Activated CD4-positive, CD25-positive, alpha-beta regulatory T cell treated with anti-CD3 and anti-CD28 coated beads, Interleukin-2, amount 50 U/mL, for 72 hours (primary cell): ENCODE measurements at regions not wholly inside any gene's neighbourhood (a gene's known extent, or its start where the extent isn't known, plus 50 kb on each side); places are given as distances from the start of the nearest gene placed in this dataset.
"Not testable (repeated sequence)": the region's sequence is repeated elsewhere in the genome, so short reads cannot be mapped to it uniquely, and the experiment has no call there.

ENCODE experiments used
- DNase-seq: peaks from one replicate; pipeline ENCODE4 v3.0.0; 2021

DNA sequence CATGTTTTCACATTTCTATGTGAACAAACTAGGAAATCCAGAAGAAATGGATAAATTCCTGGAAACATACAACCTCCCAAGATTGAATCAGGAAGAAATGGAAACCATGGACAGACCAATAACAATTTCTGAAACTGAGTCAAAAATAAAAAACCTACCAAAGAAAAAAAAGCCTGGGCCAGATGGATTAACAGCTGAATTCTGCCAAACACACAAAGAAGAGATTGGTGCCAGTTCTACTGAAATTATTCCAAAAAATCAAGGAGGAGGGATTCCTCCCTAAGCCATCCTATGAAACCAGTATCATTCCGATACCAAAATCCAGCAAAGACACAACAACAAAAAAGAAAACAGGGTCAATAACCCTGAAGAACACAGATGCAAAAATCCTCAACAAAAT, 166.9 kb upstream of the FBXL7 start:
- no peak for DNase-seq

DNA sequence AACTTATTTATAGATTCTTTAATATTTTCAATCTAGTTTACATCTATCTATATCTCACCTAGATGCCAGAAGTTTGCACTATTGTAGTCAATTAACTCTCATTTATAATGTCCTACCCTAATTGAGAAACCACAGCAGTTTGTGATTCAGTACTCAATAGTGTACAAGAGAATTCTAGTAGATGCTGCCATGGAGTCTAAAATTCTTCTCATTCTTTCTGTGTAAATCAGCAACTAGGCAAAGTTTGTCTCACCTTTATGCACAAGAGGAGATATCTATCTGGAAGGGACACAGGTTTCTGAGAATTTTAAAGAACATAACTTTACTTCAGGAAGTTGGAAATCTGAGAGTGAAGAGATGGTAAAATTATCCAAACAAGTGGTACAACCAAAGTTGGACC, 173.0 kb upstream of the FBXL7 start:
- no peak for DNase-seq

DNA sequence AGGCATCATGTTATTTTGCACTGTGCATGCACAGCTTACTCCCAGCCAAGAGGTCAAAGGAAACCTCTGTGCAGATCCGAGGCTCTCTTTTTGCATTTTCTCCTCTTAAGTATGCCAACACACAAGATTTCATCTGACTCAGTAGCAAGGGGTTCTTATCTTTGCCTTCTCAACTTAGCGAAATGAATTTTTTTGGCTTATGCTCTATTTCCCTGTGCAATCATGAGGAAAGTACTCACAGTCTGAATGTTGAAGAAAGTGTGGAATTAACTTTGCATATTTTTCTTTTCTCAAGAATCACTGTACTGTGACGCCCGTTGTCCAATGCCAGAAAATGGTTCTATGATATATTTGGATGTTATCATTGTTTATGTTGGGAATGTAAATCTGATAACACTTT, 173.5 kb upstream of the FBXL7 start:
- no peak for DNase-seq

DNA sequence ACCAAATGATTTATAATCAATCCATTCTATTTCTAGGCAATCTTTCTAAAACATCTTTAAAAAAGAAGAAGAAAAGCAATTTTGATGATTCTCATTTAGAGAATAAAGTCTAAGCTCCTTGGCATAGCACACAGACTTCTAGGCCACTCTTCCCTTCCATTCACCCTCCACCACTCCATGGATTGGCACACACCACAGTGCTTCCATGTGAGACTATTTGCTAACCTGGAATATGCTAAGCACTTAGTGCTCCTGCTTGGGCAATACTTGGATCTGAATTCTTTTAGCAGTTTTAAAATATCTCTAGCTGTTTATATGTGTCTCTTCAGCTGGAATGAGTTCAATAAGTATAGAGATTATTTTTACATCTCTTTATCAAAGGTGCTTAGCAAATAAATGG, 177.6 kb upstream of the FBXL7 start:
- DNase-seq, result no peak

DNA sequence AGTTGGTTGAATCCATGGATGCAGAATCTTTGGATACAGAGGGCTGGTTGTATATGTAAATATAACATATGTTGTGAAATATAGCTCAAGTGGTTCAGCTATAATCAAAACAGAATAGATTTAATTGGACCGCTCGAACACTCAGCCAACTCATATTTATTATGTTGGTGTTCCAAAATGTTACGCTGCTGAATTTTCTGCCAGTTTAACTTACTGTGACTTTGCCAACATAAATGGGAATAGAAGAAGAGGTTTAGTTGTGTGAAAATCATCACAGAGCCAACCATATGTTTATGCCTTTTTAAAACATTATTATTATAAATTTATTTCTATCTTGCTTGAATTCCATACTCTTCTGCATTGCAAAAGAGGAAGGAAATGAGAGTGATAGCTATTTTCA, 178.2 kb upstream of the FBXL7 start:
- no peak for DNase-seq

DNA sequence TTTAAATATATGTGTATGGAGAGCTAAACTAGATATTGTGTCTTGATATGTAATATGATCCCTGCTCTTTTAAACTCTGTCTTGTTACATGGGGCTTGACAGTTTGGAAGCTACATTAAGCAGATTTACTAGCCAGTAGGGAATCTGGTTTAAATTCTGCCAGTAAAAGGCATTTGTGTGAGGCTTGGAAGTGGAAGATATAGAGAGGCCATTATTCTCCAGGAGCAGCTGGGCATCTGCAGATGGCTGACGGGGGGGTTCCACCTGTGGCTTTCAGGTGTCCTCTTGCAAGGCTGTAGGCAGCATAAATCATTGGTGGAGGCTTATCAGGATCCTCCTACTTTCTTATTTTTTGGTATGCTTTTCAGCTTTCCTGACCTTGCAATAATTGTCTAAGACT, 179.1 kb upstream of the FBXL7 start:
- DNase-seq, result no peak

DNA sequence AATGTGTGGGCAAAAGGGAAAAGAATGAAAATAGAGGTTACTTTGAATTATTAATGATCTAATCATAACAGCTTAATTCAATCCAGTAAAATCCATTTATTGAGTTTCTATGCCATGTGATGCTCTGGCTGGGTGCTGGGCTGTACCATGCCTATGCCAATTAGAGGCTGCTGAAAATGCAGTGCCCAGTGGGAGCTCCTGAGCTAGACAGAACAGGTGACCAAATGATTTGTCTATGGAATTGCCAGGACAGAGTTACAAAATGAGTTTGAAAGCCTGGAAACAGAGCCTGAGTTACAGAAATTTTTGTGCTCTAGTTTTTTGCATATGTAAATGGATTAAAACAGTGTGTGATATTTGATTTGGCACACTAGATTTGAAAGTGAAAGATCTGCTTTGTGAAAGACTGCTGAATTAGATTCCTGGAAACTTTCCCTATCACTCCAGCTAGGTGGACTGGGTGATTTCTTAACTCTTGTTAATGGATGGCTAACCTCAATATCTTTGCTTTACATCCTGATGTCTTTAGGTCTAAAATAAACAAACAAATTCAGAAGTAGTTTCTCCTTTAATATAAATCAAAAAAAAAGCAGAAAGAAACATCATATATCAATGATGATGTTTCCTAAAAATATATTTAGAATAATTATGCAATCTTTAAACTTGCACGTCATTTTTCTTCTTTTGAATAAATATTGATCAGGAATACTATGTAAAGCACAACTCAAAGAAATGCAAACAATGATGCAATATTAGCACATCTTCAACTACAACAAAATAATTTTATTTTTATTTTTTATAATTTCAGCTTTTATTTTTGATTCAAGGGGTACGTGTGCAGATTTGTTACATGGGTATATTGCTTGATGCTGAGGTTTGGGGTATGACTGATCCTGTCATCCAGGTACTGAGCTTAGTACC, 194.8 kb upstream of the FBXL7 start:
- DNase-seq, result no peak

DNA sequence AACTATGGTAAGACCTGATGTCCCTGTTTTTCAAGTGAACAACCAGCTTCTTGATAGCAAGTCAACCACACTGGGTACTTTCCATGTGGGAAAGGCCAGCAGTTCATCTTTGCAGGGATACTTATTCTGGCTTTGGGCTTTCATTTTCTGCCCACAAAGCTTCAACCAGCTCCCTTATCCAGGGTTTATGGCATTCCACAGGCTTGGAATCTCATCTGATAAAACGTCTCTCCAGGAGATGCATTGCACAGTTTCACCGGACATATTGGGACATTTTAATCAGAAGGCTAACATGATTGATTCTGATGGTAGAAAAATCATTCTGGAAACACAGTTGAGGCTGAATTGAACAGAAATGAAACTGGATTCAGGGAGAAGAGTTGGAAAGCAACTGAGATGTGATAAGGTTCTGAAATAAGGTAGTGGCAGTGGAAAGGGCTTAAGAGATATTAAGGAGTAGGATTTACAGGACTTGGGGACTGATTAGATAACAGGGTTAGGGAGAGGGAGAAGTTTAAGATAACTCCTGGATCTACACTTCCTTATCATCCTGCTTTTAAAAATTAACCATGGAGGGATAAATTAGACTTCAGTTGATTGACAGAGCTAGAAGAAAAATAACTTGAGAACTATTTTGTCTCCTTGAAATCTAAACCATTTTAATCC, 195.8 kb upstream of the FBXL7 start:
- no peak for DNase-seq

DNA sequence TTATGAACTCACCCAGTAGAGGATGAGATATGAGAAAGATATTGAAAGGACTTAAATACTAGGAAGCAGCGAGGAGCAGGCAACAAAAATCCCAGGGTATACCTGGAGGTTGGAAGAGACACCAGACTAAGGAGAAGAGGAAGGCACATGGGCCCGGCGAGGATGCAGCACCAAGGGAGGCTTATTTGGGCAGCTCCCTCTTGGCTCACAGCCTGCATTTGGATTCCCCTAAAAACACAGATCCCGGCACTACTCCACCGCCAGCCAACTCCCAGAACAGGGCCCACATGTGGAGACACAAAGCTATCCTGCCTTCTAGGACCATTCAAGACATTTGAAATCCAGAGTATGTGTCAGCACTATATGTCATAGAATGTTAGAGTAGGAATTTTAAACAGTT, 199.8 kb upstream of the FBXL7 start:
- no peak for DNase-seq

DNA sequence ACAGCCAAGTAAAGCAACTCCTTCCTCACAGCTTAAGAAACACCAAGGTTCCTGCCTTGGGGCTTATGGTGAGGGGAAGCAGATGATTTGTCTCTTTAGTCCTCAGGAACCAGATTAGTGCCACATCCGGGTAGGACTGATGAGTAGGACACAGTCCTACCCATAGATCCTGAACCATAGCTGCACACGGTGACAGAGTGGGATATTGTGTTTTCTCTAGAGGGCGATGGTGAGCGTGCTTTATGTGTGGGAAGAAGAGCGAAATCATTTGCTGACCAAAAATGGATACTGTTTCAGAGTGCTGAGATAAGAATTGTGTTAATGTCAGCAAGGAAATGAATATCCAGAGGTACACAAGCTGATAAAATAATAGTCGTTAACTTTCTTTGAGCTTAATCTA, 209.0 kb upstream of the FBXL7 start:
- no peak for DNase-seq

DNA sequence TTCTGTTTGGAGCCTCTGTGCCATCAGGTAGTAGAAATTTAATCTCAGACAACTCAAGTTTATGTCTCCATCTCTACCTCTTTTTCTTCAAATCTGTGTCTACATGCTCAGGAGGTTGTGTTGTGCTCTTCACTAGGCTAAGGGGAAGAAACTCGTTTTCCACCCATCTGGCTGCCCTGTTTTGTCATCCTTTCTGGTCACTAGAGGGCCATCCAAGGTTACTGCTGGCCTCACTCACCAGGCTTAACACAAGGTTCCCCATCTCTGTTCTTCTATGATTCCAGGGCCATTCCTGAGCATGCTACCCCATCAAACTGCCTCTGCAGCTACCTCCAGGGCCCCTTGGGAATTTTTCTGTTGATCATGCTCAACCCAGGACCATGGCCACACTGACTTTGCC, 213.3 kb upstream of the FBXL7 start:
- no peak for DNase-seq

DNA sequence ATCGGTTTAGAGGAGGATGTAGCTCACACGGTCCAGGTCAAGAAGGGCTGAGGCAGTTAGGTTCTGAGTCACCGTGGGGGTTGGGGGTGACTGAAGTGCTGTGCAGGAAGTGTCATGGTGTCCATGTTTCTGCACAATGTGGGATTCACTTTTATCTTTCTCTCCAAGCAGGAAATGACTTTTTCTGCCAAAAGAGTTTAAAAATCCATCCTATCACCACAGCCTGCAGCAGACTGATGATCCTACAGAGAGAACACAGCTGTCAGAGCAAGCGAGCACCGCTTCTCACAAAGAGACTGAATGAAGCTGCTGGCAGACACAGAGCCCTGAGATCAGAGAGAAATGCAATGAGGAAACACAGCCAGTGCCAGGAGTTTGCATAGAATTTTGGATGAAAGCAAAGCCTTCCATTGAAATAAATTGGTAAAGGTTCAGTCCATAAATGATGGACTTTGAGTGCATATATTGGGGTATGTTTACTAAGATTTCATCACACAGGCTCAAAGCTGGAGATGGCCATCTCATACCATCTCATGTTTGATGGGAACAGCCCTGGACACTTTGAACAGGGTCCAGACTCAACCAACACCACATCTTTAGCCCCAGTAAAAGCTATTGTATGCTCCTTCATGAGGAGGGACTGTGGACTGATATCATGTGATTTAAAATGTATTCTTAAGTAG, 213.9 kb upstream of the FBXL7 start:
- DNase-seq, result no peak

DNA sequence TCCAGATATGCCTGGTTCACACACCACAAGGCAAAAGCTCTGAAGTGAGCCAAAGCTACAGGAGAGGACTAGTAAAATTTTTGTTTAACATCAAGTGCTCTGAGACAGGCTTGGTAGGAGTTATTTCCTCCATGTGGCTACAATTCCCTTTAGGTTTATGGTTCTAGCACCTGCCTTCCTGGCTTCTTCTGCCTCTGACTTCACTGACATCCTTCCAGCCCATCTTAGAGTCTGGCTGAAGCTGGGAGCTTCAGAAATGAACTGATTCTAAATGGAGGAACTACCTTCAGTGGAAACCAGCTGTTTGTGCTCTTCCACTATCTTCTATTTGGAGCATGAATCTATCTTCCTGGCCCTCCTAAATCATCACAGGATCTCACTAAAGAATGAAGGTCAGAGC, 215.3 kb upstream of the FBXL7 start:
- DNase-seq, result no peak

DNA sequence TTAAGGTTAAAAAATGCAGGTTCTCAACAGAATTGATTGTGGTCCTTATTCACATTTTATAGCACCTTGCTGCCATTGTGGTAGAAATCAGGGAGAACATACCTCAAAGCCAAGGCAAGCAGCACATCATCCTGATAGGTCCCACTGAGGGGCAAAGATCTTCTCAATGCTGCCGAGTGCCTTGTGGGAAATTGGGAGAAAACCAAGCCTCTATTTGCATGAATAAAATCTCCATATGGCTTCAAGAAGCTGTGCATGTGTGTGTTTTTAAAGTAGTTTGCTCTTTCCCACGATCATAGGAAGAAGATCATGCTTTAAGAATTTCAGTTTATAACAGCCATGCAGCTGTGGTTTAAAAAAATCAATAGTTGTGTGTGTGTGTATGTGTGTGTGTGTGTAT, 216.9 kb upstream of the FBXL7 start:
- DNase-seq, result no peak

DNA sequence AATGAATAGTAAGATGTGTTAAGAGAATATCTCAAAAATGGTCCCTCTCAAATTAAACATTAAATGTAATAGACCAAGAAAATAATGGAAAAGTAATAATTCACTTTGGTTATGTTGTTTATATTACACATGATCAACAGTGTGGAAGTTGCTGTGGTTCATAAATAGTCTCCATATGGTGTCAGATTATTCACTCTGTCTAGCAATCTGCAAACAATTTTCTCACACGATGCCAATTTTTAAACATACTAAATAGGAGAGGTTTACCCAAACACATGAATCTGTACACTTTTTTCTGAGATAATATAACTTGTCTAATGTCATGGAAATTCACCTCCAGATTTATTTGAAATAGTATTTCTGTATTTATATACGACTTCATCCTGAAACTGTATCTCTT, 217.4 kb upstream of the FBXL7 start:
- no peak for DNase-seq

DNA sequence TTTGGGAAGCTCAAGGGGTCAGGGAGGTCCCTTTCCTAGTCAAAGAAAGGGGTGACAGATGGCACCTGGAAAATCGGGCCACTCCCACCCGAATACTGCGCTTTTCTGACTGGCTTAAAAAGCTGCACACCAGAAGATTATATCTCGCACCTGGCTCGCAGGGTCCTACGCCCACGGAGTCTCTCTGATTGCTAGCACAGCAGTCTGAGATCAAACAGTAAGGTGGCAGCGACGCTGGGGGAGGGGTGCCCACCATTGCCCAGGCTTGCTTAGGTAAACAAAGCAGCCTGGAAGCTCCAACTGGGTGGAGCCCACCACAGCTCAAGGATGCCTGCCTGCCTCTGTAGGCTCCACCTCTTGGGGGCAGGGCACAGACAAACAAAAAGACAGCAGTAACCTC, 228.4 kb upstream of the FBXL7 start:
- not testable (repeated sequence) for DNase-seq

DNA sequence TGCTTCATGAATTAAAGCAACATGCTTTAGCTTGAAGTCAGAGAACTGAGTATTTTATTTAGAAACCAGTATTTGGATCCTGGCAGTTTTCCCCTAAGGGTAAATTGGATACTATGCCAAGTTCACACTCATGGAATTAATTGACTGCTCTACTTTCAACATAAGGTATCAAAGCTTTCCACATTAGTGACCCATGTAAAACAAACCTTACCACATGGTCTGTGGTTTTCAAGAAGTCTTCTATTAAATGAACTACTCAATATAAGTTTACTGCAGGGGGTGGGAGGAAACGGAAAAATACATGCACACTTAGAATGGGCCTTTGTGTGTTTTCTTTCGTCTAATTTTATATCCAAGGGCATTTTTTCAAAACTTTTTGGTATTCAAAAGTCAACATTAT, 232.0 kb upstream of the FBXL7 start:
- DNase-seq, result no peak

DNA sequence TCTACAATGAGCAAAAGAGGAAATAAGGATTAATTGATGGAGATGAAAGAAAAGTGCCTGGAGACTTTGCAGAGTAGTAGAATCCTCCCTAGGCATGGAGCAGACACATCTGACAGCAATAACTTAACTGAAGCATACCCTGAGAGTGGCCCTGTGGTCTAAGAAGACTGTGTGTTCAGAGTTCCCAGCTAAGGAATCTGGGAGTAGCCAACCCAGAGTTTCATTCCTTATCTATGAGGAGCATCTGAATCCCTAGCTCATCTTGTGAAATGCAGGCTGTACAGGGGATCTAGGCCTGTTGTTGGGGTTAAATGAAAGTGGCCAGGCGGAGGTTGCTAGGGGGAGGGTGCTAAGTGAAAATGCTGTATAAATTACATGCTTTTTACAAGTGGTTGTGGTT, 233.1 kb upstream of the FBXL7 start:
- no peak for DNase-seq

DNA sequence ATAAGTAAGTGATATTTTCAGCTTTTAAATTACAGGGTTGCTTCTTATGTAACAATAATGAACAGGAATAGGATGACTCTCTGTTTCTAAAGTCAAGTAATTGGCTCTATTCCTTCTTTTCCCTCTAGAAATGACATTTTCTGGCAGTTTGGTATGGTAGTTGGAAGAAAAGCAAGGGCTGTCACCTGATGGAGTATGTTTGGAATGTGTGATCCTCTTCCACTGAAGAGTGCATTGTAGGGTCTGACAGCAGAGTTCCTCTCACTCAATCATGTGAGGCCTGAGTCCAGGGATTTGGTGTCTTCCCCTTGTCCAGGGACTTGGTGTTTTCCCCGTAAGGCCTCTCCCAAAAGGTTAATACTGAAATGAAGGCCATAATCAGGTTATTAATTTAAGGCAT, 233.8 kb upstream of the FBXL7 start:
- no peak for DNase-seq

DNA sequence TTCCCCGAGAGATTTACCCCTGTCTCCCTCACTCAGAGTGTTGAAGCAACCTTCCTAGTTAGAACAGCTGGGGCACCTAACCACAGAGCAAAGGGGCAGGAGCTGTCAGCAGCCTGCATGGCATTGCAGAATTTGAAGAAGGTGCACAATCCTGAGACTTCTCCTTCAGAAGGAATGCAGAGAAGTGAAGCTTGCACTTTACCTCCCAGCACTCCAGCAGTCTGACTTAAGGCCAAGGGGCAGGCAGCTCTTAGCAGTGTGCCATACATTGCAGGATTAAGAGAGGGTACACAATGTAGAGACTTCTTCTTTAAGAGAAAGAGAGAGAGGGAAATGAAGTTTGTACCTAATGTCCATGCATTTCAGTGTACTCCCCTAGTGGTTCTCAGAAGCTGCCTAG, 236.0 kb upstream of the FBXL7 start:
- DNase-seq, result no peak

DNA sequence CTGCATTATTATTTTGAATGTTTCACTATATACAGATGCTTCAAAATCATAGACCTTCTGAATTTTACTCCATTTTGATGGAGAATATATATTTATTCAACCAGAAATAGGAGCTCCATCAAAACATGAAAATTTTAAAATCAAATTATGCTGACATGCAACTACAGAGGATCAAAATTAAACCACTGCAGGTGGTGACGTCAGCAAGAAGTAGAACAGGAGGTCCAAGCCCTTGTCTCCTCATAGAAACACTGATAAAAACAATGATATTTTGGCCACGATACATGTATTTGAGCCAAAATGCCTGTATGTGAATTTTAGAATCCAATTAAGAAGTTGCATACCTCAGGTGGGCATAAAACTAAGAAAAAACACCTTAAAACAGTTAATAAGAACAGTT, 236.6 kb upstream of the FBXL7 start:
- DNase-seq, result no peak

DNA sequence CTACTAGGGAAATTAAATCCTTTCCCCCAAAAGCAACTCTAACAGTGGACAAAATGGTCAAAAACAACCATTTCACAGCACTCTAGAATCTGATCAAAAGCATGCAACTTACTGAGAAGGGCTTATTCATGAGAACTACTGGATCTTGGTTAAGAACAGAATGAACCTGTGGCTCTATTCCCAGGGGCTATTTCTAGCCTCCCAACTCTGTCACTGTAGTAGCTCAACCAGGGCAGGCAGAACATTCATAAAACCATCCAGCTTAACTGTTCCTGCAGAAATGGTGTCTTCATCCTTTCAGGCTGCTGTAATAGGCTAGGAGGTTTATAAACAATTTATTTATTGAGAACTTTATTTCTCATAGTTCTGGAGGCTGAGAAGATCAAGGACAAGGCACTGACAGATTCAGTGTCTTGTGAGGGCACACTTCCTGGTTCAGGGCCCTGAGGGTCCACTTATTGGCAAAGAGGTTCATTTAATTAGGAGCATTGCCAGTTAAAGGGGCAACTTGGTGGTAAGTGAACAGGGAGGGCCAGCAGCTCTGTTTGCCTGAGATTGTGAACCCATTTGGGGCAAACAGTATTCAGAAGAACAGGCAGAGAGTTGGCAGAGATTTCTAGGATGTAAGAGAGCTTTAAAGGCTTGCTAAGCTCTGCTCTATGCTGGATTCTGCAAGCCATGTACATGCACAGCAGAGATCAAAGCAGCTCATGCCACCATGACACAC, 238.5 kb upstream of the FBXL7 start:
- no peak for DNase-seq
